ENCODE measurements at regions not wholly inside any gene's neighbourhood (a gene's known extent, or its start where the extent isn't known, plus 50 kb on each side); places are given as distances from the start of the nearest gene placed in this dataset.

- DNase-seq (ENCODE audit: low read depth), result no peak
Measured at GRCh38 chr17:33977729-33978514, 277.2 kb upstream of the CCL2 start.

DNA sequence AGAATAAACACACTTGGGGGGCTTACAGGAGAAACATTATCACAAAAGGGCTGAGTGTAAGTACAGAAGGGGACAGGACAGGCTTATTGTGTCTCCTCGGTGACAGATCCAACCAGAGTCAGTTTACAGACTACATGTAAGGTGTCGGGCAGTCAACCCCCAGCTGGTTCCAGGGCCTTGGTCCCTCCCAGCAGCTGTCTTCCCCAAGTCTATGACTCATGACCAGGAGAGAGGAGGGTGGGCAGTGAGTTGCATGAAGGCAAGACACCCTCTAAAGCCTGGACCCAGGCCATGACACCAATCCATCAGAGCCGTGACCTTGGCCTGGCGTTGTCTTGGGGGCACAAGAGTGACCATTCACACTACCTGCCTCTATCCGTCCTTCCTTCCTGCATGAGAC lies 276.2 kb upstream of the CCL2 start:
- no peak for DNase-seq (ENCODE audit: low read depth)

- no peak for DNase-seq (ENCODE audit: low read depth)
Measured at GRCh38 chr17:33980193-33980592, 274.9 kb upstream of the CCL2 start.

DNA sequence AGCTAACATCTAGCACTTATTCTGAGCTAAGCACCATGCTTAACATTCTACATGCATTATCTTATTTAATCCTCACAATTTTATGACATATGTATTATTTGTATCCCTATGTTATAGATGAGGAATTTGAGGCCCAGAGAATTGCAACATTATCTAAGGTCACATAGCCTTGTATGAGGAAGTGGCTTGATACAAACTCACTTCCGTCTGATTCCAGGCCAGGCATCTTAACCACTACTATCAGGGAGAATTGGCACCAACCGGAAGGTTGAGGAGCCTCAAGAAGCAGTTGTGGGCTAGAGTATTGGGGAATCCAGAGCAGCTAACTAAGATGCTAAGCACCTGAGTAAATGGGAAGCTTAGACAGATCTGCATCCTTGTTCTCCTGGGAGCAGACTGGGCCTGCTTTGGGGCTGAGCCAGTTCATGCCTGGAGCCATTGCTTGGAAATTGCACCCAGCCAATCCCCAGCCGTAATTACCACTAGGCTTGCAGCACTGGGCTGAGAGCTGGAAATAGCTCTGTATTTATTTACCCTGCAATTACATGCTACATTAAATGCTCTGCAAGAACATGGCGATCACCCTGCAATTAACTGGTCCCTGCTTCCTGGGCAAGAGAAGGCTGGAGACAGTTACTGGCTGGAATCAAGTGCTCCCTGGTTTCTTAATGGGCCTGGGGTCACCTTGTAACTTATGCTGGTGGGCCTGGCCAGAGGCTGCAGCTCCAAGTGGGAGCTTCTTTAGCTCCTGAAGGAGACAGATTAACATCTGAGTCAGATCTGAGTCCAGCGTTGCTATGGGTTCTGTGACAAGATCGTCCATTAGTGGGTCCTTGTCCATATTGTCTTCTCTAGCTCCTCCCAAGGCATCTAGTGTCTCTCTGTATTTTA lies 273.1 kb upstream of the CCL2 start:
- peak; percentile 20 for DNase-seq (ENCODE audit: low read depth)

- no peak for DNase-seq (ENCODE audit: low read depth)
Measured at GRCh38 chr17:33982909-33983308, 272.2 kb upstream of the CCL2 start.

DNA sequence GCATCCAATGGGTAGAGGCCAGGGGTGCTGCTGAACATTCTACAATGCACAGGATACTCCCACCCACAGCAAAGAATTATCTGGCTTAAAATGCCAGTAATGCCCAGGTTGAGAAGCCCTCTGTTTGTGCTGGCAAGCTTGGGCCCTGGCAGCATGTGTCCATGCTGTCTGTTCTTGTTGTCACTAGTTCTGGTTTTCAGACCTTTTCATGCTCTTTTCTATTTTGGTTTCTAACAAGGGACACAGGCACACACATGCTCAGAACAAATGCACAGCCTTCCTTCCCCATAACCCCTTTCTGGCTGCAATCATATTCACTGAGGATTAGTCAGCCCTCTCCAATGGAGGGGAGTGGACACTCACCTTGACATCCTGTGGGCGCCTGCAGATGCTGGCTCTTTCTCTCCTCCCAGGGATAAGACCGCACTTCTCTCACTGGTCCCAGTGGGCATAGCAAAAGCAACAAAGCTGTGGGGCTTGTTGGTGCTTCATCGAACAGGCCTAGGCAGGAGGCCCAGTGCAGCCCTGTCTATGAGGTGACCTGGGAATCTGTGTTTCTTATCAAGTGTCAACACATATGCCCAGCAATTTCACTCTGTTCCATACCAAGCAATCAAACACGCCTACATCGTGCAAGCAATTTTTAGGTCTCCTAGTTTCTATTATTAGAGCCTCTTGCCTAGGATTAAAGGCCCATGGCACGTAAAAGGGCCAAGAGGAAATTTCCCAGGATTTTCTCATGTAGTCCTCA lies 271.1 kb upstream of the CCL2 start:
- DNase-seq (ENCODE audit: low read depth), result no peak

GRCh38 chr17:33986088-33986487 lies 269.0 kb upstream of the CCL2 start:
- DNase-seq (ENCODE audit: low read depth), result no peak

DNA sequence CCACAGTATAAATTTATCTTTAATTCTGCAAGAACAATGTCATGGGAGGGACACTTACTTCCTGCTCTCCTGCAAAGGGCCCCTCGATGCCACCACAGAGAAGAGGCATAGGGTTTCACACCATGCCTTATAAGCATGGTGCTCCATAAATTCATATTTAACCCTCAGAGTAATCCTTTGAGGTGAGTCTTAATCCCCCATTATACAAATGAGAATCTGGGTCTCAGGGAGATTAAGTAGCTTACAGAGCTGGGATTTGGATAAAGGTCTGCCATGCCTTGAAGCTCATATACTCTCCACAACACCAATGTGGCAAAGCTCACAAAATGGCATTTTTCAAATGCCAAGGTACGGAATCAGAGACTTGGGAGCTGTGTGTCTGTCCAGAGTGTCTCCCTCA lies 268.5 kb upstream of the CCL2 start:
- DNase-seq (ENCODE audit: low read depth), result no peak

GRCh38 chr17:33987162-33987561 lies 267.9 kb upstream of the CCL2 start:
- no peak for DNase-seq (ENCODE audit: low read depth)

DNA sequence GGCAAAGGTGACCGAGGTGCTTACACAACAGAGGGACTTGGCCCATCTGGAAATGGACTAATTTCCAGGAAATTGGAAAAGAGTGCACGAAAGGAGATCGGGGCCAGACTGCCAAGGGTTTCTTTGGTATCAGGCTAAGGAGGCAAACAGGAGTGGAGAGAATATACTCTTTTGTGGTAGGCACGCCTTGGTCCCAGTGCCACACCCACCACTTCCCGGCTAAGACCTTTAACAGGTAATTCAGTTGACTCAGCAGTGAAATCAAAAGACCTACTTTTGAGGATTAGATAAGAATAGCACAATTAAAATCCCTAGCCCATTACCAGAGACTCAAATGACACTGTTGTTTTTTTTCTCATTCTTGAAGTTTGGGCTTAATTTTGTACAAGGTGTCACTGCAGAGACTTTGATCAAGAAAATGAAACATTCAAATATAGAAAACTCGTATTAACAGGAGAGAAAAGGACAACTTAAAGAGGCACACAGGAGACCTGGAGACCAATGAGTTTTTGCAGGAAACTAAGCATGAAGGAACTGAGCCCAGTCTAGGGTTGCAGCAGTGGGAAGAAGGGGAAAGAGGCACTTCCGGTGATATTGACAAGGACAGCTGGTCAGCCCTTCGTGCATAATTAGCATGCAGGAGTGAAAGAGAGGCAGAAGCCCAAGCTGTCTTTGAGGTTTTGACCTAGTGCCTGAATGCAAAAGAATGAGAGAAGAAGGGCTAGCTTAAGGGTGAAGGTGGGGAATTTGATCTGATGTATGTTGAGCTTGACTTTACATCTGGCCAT lies 265.5 kb upstream of the CCL2 start:
- no peak for DNase-seq (ENCODE audit: low read depth)

- DNase-seq (ENCODE audit: low read depth), result no peak
Measured at GRCh38 chr17:33990943-33991706, 264.0 kb upstream of the CCL2 start.

GRCh38 chr17:33992113-33992512 lies 263.0 kb upstream of the CCL2 start:
- DNase-seq (ENCODE audit: low read depth), result no peak

- no peak for DNase-seq (ENCODE audit: low read depth)
Measured at GRCh38 chr17:34000639-34001038, 254.4 kb upstream of the CCL2 start.

GRCh38 chr17:34001246-34001645 lies 253.8 kb upstream of the CCL2 start:
- no peak for DNase-seq (ENCODE audit: low read depth)

DNA sequence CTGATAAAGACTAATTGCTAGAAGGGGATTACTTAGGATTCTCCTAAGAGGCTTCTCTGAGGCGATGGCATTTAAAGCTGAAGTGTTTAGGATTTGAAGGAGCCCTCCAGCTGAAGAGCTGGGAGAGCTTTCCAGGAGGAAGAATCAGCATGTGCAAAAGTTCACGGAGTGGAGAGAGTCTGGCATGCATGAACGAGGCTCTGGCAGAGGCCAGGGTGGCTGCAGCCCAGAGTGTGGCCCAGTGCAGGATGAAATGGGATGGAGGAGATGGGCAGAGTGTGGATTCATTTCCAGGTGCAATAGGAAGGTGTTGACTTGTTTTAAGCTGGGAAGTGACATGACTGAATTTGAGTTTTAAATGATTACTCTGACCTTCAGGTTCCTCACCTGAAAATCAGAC lies 249.0 kb upstream of the CCL2 start:
- DNase-seq (ENCODE audit: low read depth), result no peak

DNA sequence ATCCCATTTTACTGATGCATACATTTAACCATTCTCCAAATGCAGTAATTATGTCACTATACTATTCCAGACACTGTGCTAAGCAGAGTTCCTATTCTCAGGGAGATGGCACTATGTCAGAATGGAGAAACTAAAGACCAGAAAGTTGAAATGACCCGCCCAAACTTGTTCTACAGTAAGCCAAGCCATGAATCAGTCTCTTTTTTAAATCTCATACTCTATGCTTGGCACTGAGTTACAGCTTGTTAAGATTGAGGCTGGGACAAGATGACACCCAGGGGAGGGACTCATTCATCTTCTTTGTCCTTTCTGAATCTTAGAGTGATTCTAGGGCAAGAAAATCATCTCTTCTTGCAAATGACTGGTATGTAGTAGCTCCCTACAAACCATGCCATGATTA lies 247.0 kb upstream of the CCL2 start:
- DNase-seq (ENCODE audit: low read depth), result no peak

DNA sequence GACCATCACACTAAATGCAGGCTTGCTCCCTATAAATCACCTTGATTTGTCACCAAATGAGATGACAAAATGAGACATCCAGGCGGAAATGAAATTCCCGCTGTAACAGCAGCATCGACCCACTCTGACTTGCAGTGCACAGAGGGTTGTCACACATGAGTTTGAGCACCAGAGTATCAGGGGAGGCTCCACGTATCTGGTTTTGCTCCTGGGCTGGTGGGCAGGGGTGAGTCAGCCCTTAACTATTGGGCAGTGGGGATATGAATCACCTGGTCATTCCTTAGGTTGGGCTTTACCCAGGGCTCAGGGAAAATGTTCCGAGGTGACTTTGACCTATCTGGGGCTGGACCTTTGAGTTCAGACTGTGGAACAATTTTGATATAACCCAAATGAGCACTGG lies 245.2 kb upstream of the CCL2 start:
- no peak for DNase-seq (ENCODE audit: low read depth)

- DNase-seq (ENCODE audit: low read depth), result no peak
Measured at GRCh38 chr17:34010534-34010933, 244.6 kb upstream of the CCL2 start.

DNA sequence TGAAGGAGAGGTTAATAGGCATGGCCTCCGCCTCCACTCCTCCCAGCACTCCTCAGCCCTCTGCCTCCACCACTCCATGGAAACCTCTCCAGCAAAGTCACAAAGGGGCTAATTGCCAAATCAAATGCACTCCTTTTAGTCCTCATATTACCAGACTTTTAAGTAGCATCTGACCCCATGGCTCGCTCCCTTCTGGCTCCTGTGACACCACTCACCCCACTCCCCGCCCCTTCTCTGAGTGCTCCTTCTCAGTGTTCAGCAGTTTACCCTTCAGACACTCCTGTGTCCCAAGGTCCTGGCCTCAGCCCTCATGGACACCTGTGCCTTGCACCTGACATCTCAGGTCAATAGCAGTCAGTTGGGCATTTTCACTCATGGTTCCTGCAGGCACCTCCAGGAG lies 243.5 kb upstream of the CCL2 start:
- DNase-seq (ENCODE audit: low read depth), result no peak

DNA sequence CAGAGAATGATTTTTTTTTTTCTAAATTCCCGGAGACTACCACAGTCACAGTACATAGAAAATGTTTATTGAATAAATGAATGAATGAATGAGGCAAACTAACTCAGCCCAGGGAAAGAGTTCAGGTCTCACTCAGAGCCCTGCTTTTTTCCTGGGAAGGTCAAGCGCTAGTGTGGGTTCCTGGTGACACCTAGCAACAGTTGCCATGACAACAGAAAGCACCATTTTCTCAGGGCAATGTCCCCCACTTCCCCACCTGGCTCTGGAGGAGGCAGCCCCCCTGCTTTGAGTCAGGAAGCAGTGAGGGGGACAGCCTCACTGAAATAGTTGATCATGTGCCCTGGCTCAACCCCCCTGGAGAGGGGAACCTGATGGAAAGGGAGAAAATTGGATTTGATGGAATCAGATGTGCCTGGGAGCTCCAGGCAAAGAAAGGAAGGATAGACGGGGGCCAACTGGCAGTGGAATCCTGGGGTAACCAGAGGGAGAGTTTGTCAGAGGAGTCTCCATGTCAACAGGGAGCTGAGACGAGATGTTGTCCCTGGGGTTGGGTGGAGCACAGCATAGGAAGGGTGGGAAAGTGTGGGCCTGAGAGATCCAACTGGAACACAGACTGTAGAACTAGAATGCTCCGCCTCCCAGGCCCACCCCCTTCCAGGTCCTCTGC lies 242.2 kb upstream of the CCL2 start:
- no peak for DNase-seq (ENCODE audit: low read depth)

DNA sequence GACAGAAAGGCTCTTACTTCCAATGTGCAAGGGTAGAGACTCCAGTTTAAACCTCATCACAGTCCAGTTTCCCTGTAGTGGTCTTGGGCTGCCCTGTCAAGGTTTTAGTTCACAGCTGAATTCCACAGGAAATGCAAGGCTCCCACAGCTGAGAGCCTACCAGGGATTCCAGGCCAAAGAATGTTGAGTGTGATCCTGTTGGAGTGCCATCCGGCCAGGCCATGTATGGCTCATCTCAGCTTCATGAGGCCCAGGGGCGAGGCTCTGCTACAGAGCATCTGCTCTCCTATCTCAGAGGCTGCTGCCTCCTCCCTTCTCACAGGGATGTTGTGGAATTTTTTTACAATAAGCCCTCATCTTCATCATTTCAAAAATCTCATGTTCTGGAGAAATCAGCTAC lies 239.8 kb upstream of the CCL2 start:
- no peak for DNase-seq (ENCODE audit: low read depth)
